Body of pancreas (tissue), 4 donors: ENCODE measurements at regions not wholly inside any gene's neighbourhood (a gene's known extent, or its start where the extent isn't known, plus 50 kb on each side); places are given as distances from the start of the nearest gene placed in this dataset.

Experiments
- CTCF ChIP-seq, 7 experiments: fragments of 450-650 bp in 4 of 7; fragments of 200-600 bp in 3 of 7; sonication (generic) in 3 of 7; IDR thresholded peaks; one replicate each; pipeline ENCODE4 v1.5.1; 2016 to 2019; ENCODE audit warnings: antibody characterized with exemption in 7 of 7
- POLR2A ChIP-seq, 3 donors: fragments of 450-650 bp; IDR thresholded peaks; one replicate each; pipeline ENCODE4 v1.6.1; 2016; ENCODE audit warnings: antibody characterized with exemption in 3 of 3, mild to moderate bottlenecking in 2 of 3

- no peak for TF ChIP-seq CTCF (IDR thresholded peaks at IDR 0.05)
- no peak for TF ChIP-seq POLR2A (IDR thresholded peaks at IDR 0.05)
Measured at GRCh38 chr2:146363731-146364130, 1481.1 kb upstream of the ACVR2A start.
